GM23248 (cell line): ENCODE measurements at regions not wholly inside any gene's neighbourhood (a gene's known extent, or its start where the extent isn't known, plus 50 kb on each side); places are given as distances from the start of the nearest gene placed in this dataset.

Source experiments
- DNase-seq: peaks from one replicate; pipeline ENCODE4 v3.0.0-alpha.2; 2015
- H2AFZ ChIP-seq: fragments of 200-600 bp; sonication (generic); 2 replicates; pipeline ENCODE4 v1.6.1; 2016; ENCODE audit warnings: antibody characterized with exemption
- H3F3A ChIP-seq: fragments of 200-600 bp; sonication (generic); 2 replicates; pipeline ENCODE4 v1.6.1; 2016; ENCODE audit warnings: mild to moderate bottlenecking, antibody characterized with exemption, mixed run types; ENCODE audit not compliant: insufficient read depth
- H3K27ac ChIP-seq: fragments of 200-600 bp; sonication (generic); 2 replicates; pipeline ENCODE4 v1.5.1; 2016; ENCODE audit warnings: mild to moderate bottlenecking
- H3K27me3 ChIP-seq: fragments of 200-600 bp; sonication (generic); replicated peaks from 2 replicates; pipeline ENCODE4 v1.6.1; 2016; ENCODE audit warnings: mild to moderate bottlenecking; ENCODE audit not compliant: insufficient read depth
- H3K36me3 ChIP-seq: fragments of 200-600 bp; sonication (generic); 2 replicates; pipeline ENCODE4 v1.6.1; 2016; ENCODE audit warnings: low read depth, mild to moderate bottlenecking
- H3K4me1 ChIP-seq: fragments of 200-600 bp; sonication (generic); 2 replicates; pipeline ENCODE4 v1.6.1; 2016; ENCODE audit warnings: mild to moderate bottlenecking; ENCODE audit not compliant: insufficient read depth
- H3K4me2 ChIP-seq: fragments of 200-600 bp; sonication (generic); one replicate; pipeline ENCODE4 v1.6.1; 2016; ENCODE audit warnings: mild to moderate bottlenecking; ENCODE audit not compliant: unreplicated experiment
- H3K4me3 ChIP-seq: fragments of 200-600 bp; sonication (generic); 2 replicates; pipeline ENCODE4 v1.5.1; 2016; ENCODE audit warnings: mild to moderate bottlenecking
- H3K79me2 ChIP-seq: fragments of 200-600 bp; sonication (generic); 2 replicates; pipeline ENCODE4 v1.6.1; 2016; ENCODE audit warnings: mild to moderate bottlenecking; ENCODE audit not compliant: insufficient read depth
- H3K9ac ChIP-seq: fragments of 200-600 bp; sonication (generic); 2 replicates; pipeline ENCODE4 v1.6.1; 2016; ENCODE audit warnings: mild to moderate bottlenecking
- H3K9me2 ChIP-seq: fragments of 200-600 bp; sonication (generic); 2 replicates; pipeline ENCODE4 v1.6.1; 2016; ENCODE audit warnings: mixed run types, mild to moderate bottlenecking, moderate library complexity; ENCODE audit not compliant: insufficient read depth
- H3K9me3 ChIP-seq: fragments of 200-600 bp; sonication (generic); one replicate; pipeline ENCODE4 v1.6.1; 2017; ENCODE audit warnings: low read depth
- H4K20me1 ChIP-seq: fragments of 200-600 bp; sonication (generic); 2 replicates; pipeline ENCODE4 v1.6.0; 2016; ENCODE audit not compliant: insufficient read depth
- EZH2 ChIP-seq: fragments of 200-600 bp; sonication (generic); IDR thresholded peaks from 2 replicates; pipeline ENCODE4 v1.6.1; 2018; ENCODE audit warnings: antibody characterized with exemption, mild to moderate bottlenecking; ENCODE audit not compliant: insufficient read depth, poor library complexity, severe bottlenecking
- EZH2phosphoT487 ChIP-seq: fragments of 200-600 bp; sonication (generic); IDR thresholded peaks from 2 replicates; pipeline ENCODE4 v1.6.1; 2018; ENCODE audit warnings: antibody characterized with exemption, moderate library complexity, mild to moderate bottlenecking, low read depth; ENCODE audit not compliant: insufficient read depth
- WGBS, 2 experiments: methylation state at CpG; one replicate each; pipeline ENCODE4 v1.1.6; 2015 to 2017; ENCODE audit warnings: low lambda C conversion rate in 2 of 2, low coverage in 1 of 2; ENCODE audit errors: missing lambda C conversion rate in 2 of 2; 5-methylcytosine and 5-hydroxymethylcytosine counted together
- in situ Hi-C: fragments of 300-500 bp; cut with MboI; formaldehyde crosslinking; loops from 2 replicates; pipeline ENCODE4 v1.15.0; 2020

DNA sequence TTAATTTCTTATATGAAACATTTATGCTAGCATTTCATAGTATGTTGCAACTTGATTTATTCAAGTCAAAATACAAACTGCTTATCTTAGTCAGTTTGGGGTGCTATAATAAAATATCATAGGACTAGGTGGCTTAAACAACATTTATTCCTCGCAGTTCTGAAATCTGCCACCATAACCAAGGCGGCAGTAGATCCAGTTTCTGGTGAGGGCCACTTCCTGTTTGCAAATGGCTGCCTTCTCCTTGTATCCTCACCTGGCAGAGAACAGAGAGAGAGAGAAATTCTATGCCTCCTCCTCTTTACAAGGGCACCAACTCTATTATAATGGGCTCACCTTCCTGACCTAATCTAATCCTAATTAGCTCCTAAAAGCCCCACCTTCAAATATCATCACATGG lies 76.1 kb upstream of the RGS2 start:
- no peaks in the 10 kb centered on the region for H3K36me3 ChIP-seq
- no peak overlapping the region for H3K4me3 ChIP-seq
- H3K9ac ChIP-seq, result no peak overlapping the region
- TF ChIP-seq EZH2phosphoT487, result no peak
- no peak for TF ChIP-seq EZH2
- H2AFZ ChIP-seq, result peak overlapping the region; percentile 33; the same call in 1 of the 2 replicates
- in situ Hi-C loops, result no loop called here
- H3K9me3 ChIP-seq, result no peaks in the 10 kb centered on the region
- no peaks in the 10 kb centered on the region for H4K20me1 ChIP-seq
- H3K4me2 ChIP-seq, result no peak overlapping the region
- DNase-seq, result no peak
- H3K27ac ChIP-seq, result no peak overlapping the region
- H3K27me3 ChIP-seq, result no peaks in the 10 kb centered on the region
- no peaks in the 10 kb centered on the region for H3K79me2 ChIP-seq
- no peaks in the 10 kb centered on the region for H3K4me1 ChIP-seq
- H3K9me2 ChIP-seq, result no peaks in the 10 kb centered on the region
- H3F3A ChIP-seq, result no peaks in the 10 kb centered on the region
- 94 to 98% methylated on average over 2 of the region's 2 CpGs for WGBS, 2 experiments

GRCh38 chr1:192735298-192735915 lies 73.4 kb upstream of the RGS2 start:
- H3K9me3 ChIP-seq, result no peaks in the 10 kb centered on the region
- H2AFZ ChIP-seq, result no peak overlapping the region
- no peaks in the 10 kb centered on the region for H3F3A ChIP-seq
- H3K9me2 ChIP-seq, result no peaks in the 10 kb centered on the region
- no peak for TF ChIP-seq EZH2
- no peak for TF ChIP-seq EZH2phosphoT487
- 53 to 57% methylated on average over 3 of the region's 3 CpGs for WGBS, 2 experiments
- no peak overlapping the region for H3K4me2 ChIP-seq
- no peaks in the 10 kb centered on the region for H4K20me1 ChIP-seq
- in situ Hi-C loops, result no loop called here
- DNase-seq, result no peak
- no peaks in the 10 kb centered on the region for H3K4me1 ChIP-seq
- H3K4me3 ChIP-seq, result no peak overlapping the region
- no peaks in the 10 kb centered on the region for H3K36me3 ChIP-seq
- no peaks in the 10 kb centered on the region for H3K79me2 ChIP-seq
- no peaks in the 10 kb centered on the region for H3K27me3 ChIP-seq
- H3K27ac ChIP-seq, result no peak overlapping the region
- no peak overlapping the region for H3K9ac ChIP-seq

- Histone ChIP-seq H3K4me1 (no peaks in the 10 kb centered on the region), H3K9me3 (no peaks in the 10 kb centered on the region), H3K4me2 (no peak overlapping the region), H3F3A (no peaks in the 10 kb centered on the region), H3K36me3 (no peaks in the 10 kb centered on the region), H3K79me2 (no peaks in the 10 kb centered on the region), H3K27ac (no peak overlapping the region), H3K27me3 (no peaks in the 10 kb centered on the region), H3K4me3 (no peak overlapping the region), H4K20me1 (no peaks in the 10 kb centered on the region), H3K9me2 (no peaks in the 10 kb centered on the region), H2AFZ (peak overlapping the region; percentile 48), H3K9ac (no peak overlapping the region)
- TF ChIP-seq EZH2 (no peak), EZH2phosphoT487 (no peak)
- in situ Hi-C loops, result no loop called here
- DNase-seq, result no peak
- WGBS, 2 experiments, result 5 to 8% methylated on average over 6 of the region's 6 CpGs
These were observed 71.5 kb upstream of the RGS2 start for GRCh38 chr1:192737306-192737705.

- H2AFZ ChIP-seq, result no peak overlapping the region
These were observed 69.2 kb upstream of the RGS2 start for GRCh38 chr1:192739476-192740184.

GRCh38 chr1:192740214-192740613 lies 68.6 kb upstream of the RGS2 start:
- Histone ChIP-seq H3F3A (no peaks in the 10 kb centered on the region), H3K36me3 (no peaks in the 10 kb centered on the region), H4K20me1 (no peaks in the 10 kb centered on the region), H3K4me3 (no peak overlapping the region), H3K79me2 (no peaks in the 10 kb centered on the region), H3K27me3 (no peaks in the 10 kb centered on the region), H3K27ac (no peak overlapping the region), H3K9me3 (no peaks in the 10 kb centered on the region), H3K4me1 (no peaks in the 10 kb centered on the region), H3K9ac (no peak overlapping the region), H2AFZ (no peak overlapping the region), H3K4me2 (no peak overlapping the region), H3K9me2 (no peaks in the 10 kb centered on the region)
- TF ChIP-seq EZH2, result no peak
- TF ChIP-seq EZH2phosphoT487, result no peak
- DNase-seq, result no peak
- 96 to 100% methylated on average over 1 of the region's 1 CpG for WGBS, 2 experiments
- in situ Hi-C loops, result no loop called here

More at GRCh38 chr1:192739476-192740184, 69.2 kb upstream of the RGS2 start:
- in situ Hi-C loops, result no loop called here
- Histone ChIP-seq H3F3A (no peaks in the 10 kb centered on the region), H3K27ac (no peak overlapping the region), H3K36me3 (no peaks in the 10 kb centered on the region), H3K4me2 (no peak overlapping the region), H3K9me2 (no peaks in the 10 kb centered on the region), H3K4me1 (no peaks in the 10 kb centered on the region), H4K20me1 (no peaks in the 10 kb centered on the region), H3K4me3 (no peak overlapping the region), H3K9ac (no peak overlapping the region), H3K79me2 (no peaks in the 10 kb centered on the region), H3K9me3 (no peaks in the 10 kb centered on the region), H3K27me3 (no peaks in the 10 kb centered on the region)
- no peak for DNase-seq
- TF ChIP-seq EZH2phosphoT487 (no peak), EZH2 (no peak)
- 89 to 93% methylated on average over 11 of the region's 11 CpGs for WGBS, 2 experiments
